HepG2 (cell line): ENCODE measurements at regions not wholly inside any gene's neighbourhood (a gene's known extent, or its start where the extent isn't known, plus 50 kb on each side); places are given as distances from the start of the nearest gene placed in this dataset.

Experiments used
- ATAC-seq: fragments of 200-7000 bp; cut with Tn5 transposase; 3 replicates; pipeline ENCODE4 v1.9.1; 2020; ENCODE audit warnings: mild to moderate bottlenecking, moderate library complexity
- BruUV-seq: library from RNA; stranded (reverse); fragments of 400-500 nt; replicated peaks from 2 replicates; lab custom pipeline; 2021; lab: Mats Ljungman, UMichigan
- CTCF ChIA-PET: fragments of 300-600 bp; formaldehyde crosslinking; extraction: SDS; loops from one replicate; lab custom pipeline; 2021; ENCODE audit warnings: low total read pairs, inconsistent platforms, low intra/inter-chr PET ratio; lab: Yijun Ruan, JAX
- POLR2A ChIA-PET: fragments of 350-600 bp; sonication (Branson Sonifier 250); formaldehyde crosslinking; loops from one replicate; lab custom pipeline; 2020; ENCODE audit warnings: antibody characterized with exemption, inconsistent platforms; lab: Yijun Ruan, JAX
- DNase-seq: peaks from one replicate; pipeline ENCODE4 v3.0.0-alpha.2; 2015; ENCODE audit warnings: low spot score
- FAIRE-seq: peaks from 3 replicates; lab custom pipeline; 2011; peaks lifted over from hg19 to GRCh38; lab: Jason Lieb, UNC
- H2AFZ ChIP-seq: one replicate; pipeline ENCODE4 v1.6.1; 2011; ENCODE audit warnings: low read length, inconsistent platforms
- H3K27ac ChIP-seq: fragments of 300-600 bp; 3 replicates; pipeline ENCODE4 v1.8.0; 2011; ENCODE audit warnings: mixed run types, mild to moderate bottlenecking, mixed read lengths, low read length, inconsistent platforms; ENCODE audit not compliant: insufficient read depth; ENCODE audit errors: extremely low read length
- H3K27me3 ChIP-seq, 2 experiments: fragments of 200-600 bp in 1 of 2; 2 replicates in 1 of 2; 3 replicates in 1 of 2; pipeline versions ENCODE4 v1.6.0 to v1.8.0; 2011; ENCODE audit warnings: low read length in 2 of 2, mild to moderate bottlenecking in 2 of 2, moderate library complexity in 2 of 2, inconsistent platforms in 1 of 2; ENCODE audit not compliant: insufficient read depth in 2 of 2, control insufficient read depth in 1 of 2
- H3K36me3 ChIP-seq, 2 experiments: fragments of 200-600 bp in 1 of 2; replicated peaks in 1 of 2; 2 replicates in 1 of 2; 3 replicates in 1 of 2; pipeline versions ENCODE4 v1.5.1 to v1.8.0; 2011; ENCODE audit warnings: low read length in 2 of 2, inconsistent platforms in 1 of 2; ENCODE audit not compliant: insufficient read depth in 2 of 2, control insufficient read depth in 1 of 2
- H3K4me1 ChIP-seq: 2 replicates; pipeline ENCODE4 v1.5.1; 2012; ENCODE audit warnings: low read length, inconsistent platforms; ENCODE audit not compliant: insufficient read depth
- H3K4me2 ChIP-seq: 2 replicates; pipeline ENCODE4 v1.6.0; 2011; ENCODE audit warnings: low read depth, low read length, inconsistent platforms
- H3K4me3 ChIP-seq, 3 experiments: fragments of 200-600 bp in 1 of 3; sonication (generic), shearing (Covaris generic) in 1 of 3; replicated peaks in 1 of 3; 2 replicates each; pipeline ENCODE4 v1.5.1; 2011 to 2016; ENCODE audit warnings: low read length in 3 of 3, inconsistent platforms in 2 of 3, low read depth in 2 of 3, mild to moderate bottlenecking in 2 of 3, control low read depth in 1 of 3, mixed read lengths in 1 of 3; ENCODE audit not compliant: insufficient read depth in 1 of 3
- H3K79me2 ChIP-seq: one replicate; pipeline ENCODE4 v1.6.1; 2011; ENCODE audit warnings: low read length, inconsistent platforms; ENCODE audit not compliant: insufficient read depth
- H3K9ac ChIP-seq: 2 replicates; pipeline ENCODE4 v1.6.0; 2011; ENCODE audit warnings: mild to moderate bottlenecking, low read depth, low read length, inconsistent platforms; ENCODE audit not compliant: insufficient read depth
- H3K9me3 ChIP-seq: 2 replicates; pipeline ENCODE4 v1.5.1; 2012; ENCODE audit warnings: mild to moderate bottlenecking, low read length
- H4K20me1 ChIP-seq: 2 replicates; pipeline ENCODE4 v1.6.0; 2011; ENCODE audit warnings: inconsistent platforms, mild to moderate bottlenecking, low read length, moderate library complexity; ENCODE audit not compliant: insufficient read depth
- AHR ChIP-seq: IDR thresholded peaks from 2 replicates; pipeline ENCODE4 v1.6.1; 2018; ENCODE audit warnings: missing genetic modification reagents, missing compliant biosample characterization
- AKAP8 ChIP-seq: sonication (generic); formaldehyde crosslinking; IDR thresholded peaks from 2 replicates; pipeline ENCODE4 v1.5.1; 2020; ENCODE audit warnings: mild to moderate bottlenecking, missing genetic modification reagents
- CREB3 ChIP-seq: sonication (generic); formaldehyde crosslinking; IDR thresholded peaks from 2 replicates; pipeline ENCODE4 v1.5.0; 2020; ENCODE audit warnings: missing genetic modification reagents
- FOXO4 ChIP-seq: sonication (generic); formaldehyde crosslinking; conservative IDR thresholded peaks from 2 replicates; pipeline ENCODE4 v1.8.1; 2023; ENCODE audit warnings: missing genetic modification reagents
- GABPA ChIP-seq, 2 experiments: IDR thresholded peaks; 2 replicates each; pipeline ENCODE4 v1.6.1; 2011 to 2016; ENCODE audit warnings: low read depth in 2 of 2, low read length in 1 of 2, missing biosample characterization in 1 of 2, missing genetic modification characterization in 1 of 2
- GMEB1 ChIP-seq: sonication (generic); formaldehyde crosslinking; IDR thresholded peaks from 2 replicates; pipeline ENCODE4 v1.5.1; 2020; ENCODE audit warnings: missing genetic modification reagents, mild to moderate bottlenecking, borderline replicate concordance
- PRDM4 ChIP-seq: sonication (generic); formaldehyde crosslinking; IDR thresholded peaks from 2 replicates; pipeline ENCODE4 v1.9.0; 2021; ENCODE audit warnings: missing genetic modification reagents, borderline replicate concordance
- SETDB1 ChIP-seq: sonication (generic); formaldehyde crosslinking; IDR thresholded peaks from 2 replicates; pipeline ENCODE4 v1.5.1; 2020; ENCODE audit warnings: missing genetic modification reagents, mild to moderate bottlenecking, borderline replicate concordance
- TEAD2 ChIP-seq: sonication (generic); formaldehyde crosslinking; IDR thresholded peaks from 2 replicates; pipeline ENCODE4 v1.9.0; 2021; ENCODE audit warnings: missing genetic modification reagents
- ZBTB25 ChIP-seq: IDR thresholded peaks from 2 replicates; pipeline ENCODE4 v1.6.1; 2018; ENCODE audit warnings: missing genetic modification reagents
- ZBTB49 ChIP-seq: sonication (generic); formaldehyde crosslinking; IDR thresholded peaks from 2 replicates; pipeline ENCODE4 v1.4.0; 2020; ENCODE audit warnings: missing genetic modification reagents, borderline replicate concordance
- ZNF101 ChIP-seq: sonication (generic); formaldehyde crosslinking; IDR thresholded peaks from 2 replicates; pipeline ENCODE4 v1.4.0; 2020; ENCODE audit warnings: mild to moderate bottlenecking, low read depth, missing genetic modification reagents, borderline replicate concordance
- ZZZ3 ChIP-seq: sonication (generic); formaldehyde crosslinking; IDR thresholded peaks from 2 replicates; pipeline ENCODE4 v1.4.0; 2020; ENCODE audit warnings: missing genetic modification reagents, mild to moderate bottlenecking, borderline replicate concordance
- in situ Hi-C: cut with HindIII; loops from 2 replicates; pipeline ENCODE4 v1.10.0; 2017; ENCODE audit warnings: low pct_unique_long_range_greater_than_20kb; ENCODE audit not compliant: extremely low pct_ligation_motif_present
- intact Hi-C: fragments of 100-400 bp; cut with micrococcal nuclease; formaldehyde crosslinking; loops from one replicate; pipeline ENCODE4 v1.10.0; 2022; ENCODE audit not compliant: unreplicated experiment

- no peak for TF ChIP-seq CREB3 (CRISPR knock-in tag)
- TF ChIP-seq ZBTB25 (CRISPR knock-in tag) = no peak
- TF ChIP-seq GMEB1 (CRISPR knock-in tag) = no peak
- no peak for TF ChIP-seq TEAD2 (CRISPR knock-in tag)
Measured at GRCh38 chr2:187939180-187939579, 352.5 kb upstream of the GULP1 start (continued).

GRCh38 chr2:187942876-187943275, 348.8 kb upstream of the GULP1 start:
- H3K79me2 ChIP-seq = no peaks in the 10 kb centered on the region
- DNase-seq (no peak), FAIRE-seq (no peak), ATAC-seq (no peak)
- no peaks in the 10 kb centered on the region for H3K9me3 ChIP-seq
- ChIA-PET CTCF (no interaction called here), POLR2A (no interaction called here)
- H4K20me1 ChIP-seq = no peaks in the 10 kb centered on the region
- no peak overlapping the region for H2AFZ ChIP-seq
- intact Hi-C loops = no loop called here
- in situ Hi-C loops = no loop called here
- H3K9ac ChIP-seq = no peak overlapping the region
- H3K4me2 ChIP-seq = no peak overlapping the region
- no peaks in the 10 kb centered on the region for H3K4me1 ChIP-seq
- BruUV-seq = no TSS peak
- H3K36me3 ChIP-seq = no peaks in the 10 kb centered on the region
- no peak overlapping the region for H3K4me3 ChIP-seq
- no peaks in the 10 kb centered on the region for H3K27me3 ChIP-seq
- no peak overlapping the region for H3K27ac ChIP-seq
- TF ChIP-seq FOXO4 (no peak), AKAP8 (no peak), SETDB1 (no peak), GABPA (IDR thresholded peaks at IDR 0.05; ENCODE audit: low read depth, low read length) (no peak), GABPA (CRISPR knock-in tag; IDR thresholded peaks at IDR 0.05; ENCODE audit: low read depth) (no peak), AHR (CRISPR knock-in tag) (no peak), ZNF101 (CRISPR knock-in tag) (no peak), ZZZ3 (no peak), ZBTB49 (CRISPR knock-in tag) (no peak), PRDM4 (CRISPR knock-in tag) (no peak)
